H9 (cell line): ENCODE measurements at regions not wholly inside any gene's neighbourhood (a gene's known extent, or its start where the extent isn't known, plus 50 kb on each side); places are given as distances from the start of the nearest gene placed in this dataset.

Experiments
- DNase-seq: peaks from one replicate; pipeline ENCODE4 v3.0.0-alpha.2; 2017
- H2AFZ ChIP-seq: one replicate; pipeline ENCODE4 v1.6.1; 2013; ENCODE audit warnings: mild to moderate bottlenecking, low read length, control low read depth, moderate library complexity
- H2AK5ac ChIP-seq: 2 replicates; pipeline ENCODE4 v1.6.1; 2013; ENCODE audit warnings: low read length, control low read depth, mixed read lengths; ENCODE audit not compliant: insufficient read length
- H2BK120ac ChIP-seq: one replicate; pipeline ENCODE4 v1.6.1; 2013; ENCODE audit warnings: low read depth, mild to moderate bottlenecking, low read length, control low read depth, inconsistent platforms; ENCODE audit not compliant: poor library complexity, severe bottlenecking
- H2BK12ac ChIP-seq: 2 replicates; pipeline ENCODE4 v1.6.1; 2013; ENCODE audit warnings: low read length, control low read depth, mixed read lengths, low read depth; ENCODE audit not compliant: insufficient read length
- H2BK15ac ChIP-seq: 2 replicates; pipeline ENCODE4 v1.6.1; 2013; ENCODE audit warnings: low read depth, low read length, control low read depth
- H2BK20ac ChIP-seq: one replicate; pipeline ENCODE4 v1.6.1; 2013; ENCODE audit warnings: low read depth, mild to moderate bottlenecking, low read length, control low read depth, inconsistent platforms; ENCODE audit not compliant: poor library complexity, severe bottlenecking
- H2BK5ac ChIP-seq: 2 replicates; pipeline ENCODE4 v1.6.1; 2013; ENCODE audit warnings: low read length, control low read depth, mixed read lengths; ENCODE audit not compliant: insufficient read length
- H3K14ac ChIP-seq: 2 replicates; pipeline ENCODE4 v1.6.1; 2013; ENCODE audit warnings: low read length, control low read depth; ENCODE audit not compliant: insufficient read depth
- H3K18ac ChIP-seq: 2 replicates; pipeline ENCODE4 v1.6.1; 2013; ENCODE audit warnings: low read depth, mild to moderate bottlenecking, mixed read lengths, low read length, control low read depth; ENCODE audit not compliant: insufficient read length
- H3K23ac ChIP-seq: 2 replicates; pipeline ENCODE4 v1.6.1; 2013; ENCODE audit warnings: low read length, control low read depth, mixed read lengths, low read depth; ENCODE audit not compliant: insufficient read length
- H3K23me2 ChIP-seq: 2 replicates; pipeline ENCODE4 v1.6.1; 2013; ENCODE audit warnings: low read depth, mild to moderate bottlenecking, mixed read lengths, low read length, control low read depth; ENCODE audit not compliant: insufficient read length, poor library complexity, severe bottlenecking
- H3K27ac ChIP-seq: 2 replicates; pipeline ENCODE4 v1.5.1; 2013; ENCODE audit warnings: low read length, control low read depth, mixed read lengths, low read depth; ENCODE audit not compliant: insufficient read length
- H3K27me3 ChIP-seq: 2 replicates; pipeline ENCODE4 v1.6.1; 2013; ENCODE audit warnings: low read length, control low read depth, inconsistent platforms; ENCODE audit not compliant: insufficient read depth
- H3K4ac ChIP-seq: 2 replicates; pipeline ENCODE4 v1.6.1; 2013; ENCODE audit warnings: low read depth, mild to moderate bottlenecking, control low read depth, inconsistent platforms, low read length, moderate library complexity
- H3K4me1 ChIP-seq: 2 replicates; pipeline ENCODE4 v1.6.1; 2013; ENCODE audit warnings: low read length, control low read depth, inconsistent platforms; ENCODE audit not compliant: insufficient read depth
- H3K4me2 ChIP-seq: 2 replicates; pipeline ENCODE4 v1.6.1; 2013; ENCODE audit warnings: low read length, control low read depth, mixed read lengths; ENCODE audit not compliant: insufficient read length, insufficient read depth
- H3K56ac ChIP-seq: 2 replicates; pipeline ENCODE4 v1.6.1; 2013; ENCODE audit warnings: low read depth, mild to moderate bottlenecking, mixed read lengths, low read length, control low read depth; ENCODE audit not compliant: insufficient read length
- H3K79me1 ChIP-seq: 2 replicates; pipeline ENCODE4 v1.6.1; 2013; ENCODE audit warnings: low read depth, mild to moderate bottlenecking, moderate library complexity, low read length, control low read depth, inconsistent platforms; ENCODE audit not compliant: insufficient read depth, poor library complexity, severe bottlenecking
- H3K79me2 ChIP-seq: 2 replicates; pipeline ENCODE4 v1.6.1; 2013; ENCODE audit warnings: low read length, control low read depth, inconsistent platforms; ENCODE audit not compliant: insufficient read depth
- H3K9ac ChIP-seq: 2 replicates; pipeline ENCODE4 v1.6.1; 2013; ENCODE audit warnings: low read length, control low read depth, mixed read lengths; ENCODE audit not compliant: insufficient read length; ENCODE audit errors: extremely low read depth
- H3K9me3 ChIP-seq: one replicate; pipeline ENCODE4 v1.6.1; 2013; ENCODE audit warnings: low read depth, low read length, inconsistent platforms; ENCODE audit not compliant: control insufficient read depth
- H3T11ph ChIP-seq: one replicate; pipeline ENCODE4 v1.6.1; 2013; ENCODE audit warnings: mild to moderate bottlenecking, low read length, control low read depth, inconsistent platforms
- H4K20me1 ChIP-seq: one replicate; pipeline ENCODE4 v1.6.1; 2013; ENCODE audit not compliant: control insufficient read depth, insufficient read length, insufficient read depth
- H4K5ac ChIP-seq: 2 replicates; pipeline ENCODE4 v1.6.1; 2013; ENCODE audit warnings: low read depth, mild to moderate bottlenecking, mixed read lengths, low read length, control low read depth; ENCODE audit not compliant: insufficient read length
- H4K8ac ChIP-seq: replicated peaks from 2 replicates; pipeline ENCODE4 v1.6.1; 2013; ENCODE audit warnings: low read length, control low read depth, mixed read lengths, low read depth; ENCODE audit not compliant: insufficient read length
- H4K91ac ChIP-seq: 2 replicates; pipeline ENCODE4 v1.6.1; 2013; ENCODE audit warnings: low read depth, mild to moderate bottlenecking, moderate library complexity, mixed read lengths, low read length, control low read depth; ENCODE audit not compliant: insufficient read length
- H3K27ac Mint-ChIP-seq, 3 experiments: 2 replicates in 2 of 3; 3 replicates in 1 of 3; pipeline ENCODE4 v1.8.0; 2020 to 2021; ENCODE audit warnings: mixed read lengths in 3 of 3, mild to moderate bottlenecking in 1 of 3, moderate library complexity in 1 of 3
- H3K27me3 Mint-ChIP-seq: 2 replicates; pipeline ENCODE4 v1.8.0; 2021; ENCODE audit warnings: low read depth, mild to moderate bottlenecking, moderate library complexity, mixed read lengths
- H3K36me3 Mint-ChIP-seq, 3 experiments: 2 replicates in 2 of 3; 3 replicates in 1 of 3; pipeline ENCODE4 v1.8.0; 2020 to 2021; ENCODE audit warnings: low read depth in 3 of 3, mixed read lengths in 3 of 3; ENCODE audit not compliant: insufficient read depth in 1 of 3
- H3K4me1 Mint-ChIP-seq, 2 experiments: 2 replicates each; pipeline ENCODE4 v1.8.0; 2020; ENCODE audit warnings: mixed read lengths in 2 of 2
- H3K4me3 Mint-ChIP-seq, 2 experiments: 2 replicates in 1 of 2; 3 replicates in 1 of 2; pipeline ENCODE4 v1.8.0; 2020 to 2021; ENCODE audit warnings: mild to moderate bottlenecking in 2 of 2, mixed read lengths in 2 of 2, moderate library complexity in 1 of 2
- H3K9me3 Mint-ChIP-seq, 2 experiments: 2 replicates in 1 of 2; 3 replicates in 1 of 2; pipeline ENCODE4 v1.8.0; 2020; ENCODE audit warnings: mild to moderate bottlenecking in 2 of 2, mixed read lengths in 2 of 2, moderate library complexity in 1 of 2
- CTCF ChIP-seq: fragments of 200-600 bp; sonication (generic); conservative IDR thresholded peaks from 3 replicates; pipeline ENCODE4 v1.8.0; 2021; ENCODE audit warnings: antibody characterized with exemption, mild to moderate bottlenecking
- WGBS: extraction: QIAGEN DNeasy Blood & Tissue Kit; methylation state at CpG from one replicate; pipeline ENCODE4 v1.1.7; 2013; ENCODE audit warnings: missing lambda C conversion rate, low lambda C conversion rate, mixed read lengths; ENCODE audit not compliant: insufficient read length; ENCODE audit errors: extremely low coverage; 5-methylcytosine and 5-hydroxymethylcytosine counted together

DNA sequence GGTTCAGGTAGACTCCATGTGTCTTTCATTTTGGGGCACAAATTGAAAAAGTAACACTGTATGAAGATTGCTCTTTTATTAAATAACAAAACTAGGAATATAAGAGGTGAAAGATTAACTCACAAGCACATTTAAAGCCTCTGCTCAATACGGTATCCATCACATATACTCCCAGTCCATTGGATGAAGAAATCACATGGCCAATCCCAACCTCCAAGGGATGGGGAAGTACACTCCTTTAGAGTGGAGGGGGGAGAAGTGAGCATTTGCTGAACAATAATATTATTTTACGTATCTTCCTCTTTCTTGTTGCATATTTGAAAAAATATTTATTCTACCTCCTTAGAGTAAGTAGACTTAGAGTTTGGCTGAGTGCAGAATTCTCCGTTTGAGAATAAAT lies 316.5 kb downstream of the LMX1A start:
- H3K18ac ChIP-seq = no peak overlapping the region
- no peak overlapping the region for H2BK20ac ChIP-seq
- no peak overlapping the region for H4K91ac ChIP-seq
- no peak overlapping the region for H3K56ac ChIP-seq
- H3K27ac Mint-ChIP-seq = no peak overlapping the region
- WGBS = no CpG with 5 or more reads among the region's 3 CpGs
- H2BK12ac ChIP-seq = no peak overlapping the region
- H2AFZ ChIP-seq = no peak overlapping the region
- no peak overlapping the region for H3K4ac ChIP-seq
- no peak overlapping the region for H2BK15ac ChIP-seq
- H4K20me1 ChIP-seq = no peaks in the 10 kb centered on the region
- no peak overlapping the region for H3K4me3 Mint-ChIP-seq
- no peak overlapping the region for H2BK5ac ChIP-seq
- no peak overlapping the region for H2BK120ac ChIP-seq
- no peaks in the 10 kb centered on the region for H3K79me2 ChIP-seq
- H3K27ac ChIP-seq = no peak overlapping the region
- no peak overlapping the region for H3K9ac ChIP-seq
- H3K4me1 ChIP-seq = no peaks in the 10 kb centered on the region
- no peak overlapping the region for H4K8ac ChIP-seq
- no peak for DNase-seq
- H3K27me3 Mint-ChIP-seq = no peaks in the 10 kb centered on the region
- H3K79me1 ChIP-seq = no peaks in the 10 kb centered on the region
- no peaks in the 10 kb centered on the region for H3K36me3 Mint-ChIP-seq
- H3K27me3 ChIP-seq = no peaks in the 10 kb centered on the region
- H2AK5ac ChIP-seq = no peak overlapping the region
- no peaks in the 10 kb centered on the region for H3K9me3 ChIP-seq
- no peak overlapping the region for H3T11ph ChIP-seq
- no peaks in the 10 kb centered on the region for H3K9me3 Mint-ChIP-seq
- no peak overlapping the region for H3K4me2 ChIP-seq
- no peak overlapping the region for H3K14ac ChIP-seq
- no peaks in the 10 kb centered on the region for H3K23me2 ChIP-seq
- no peak overlapping the region for H3K23ac ChIP-seq
- H4K5ac ChIP-seq = no peak overlapping the region
- H3K4me1 Mint-ChIP-seq = peaks cover 3 to 7% of the 10 kb centered on the region in 2 experiments
- no peak for TF ChIP-seq CTCF
